GM18502 (cell line): ENCODE measurements at regions not wholly inside any gene's neighbourhood (a gene's known extent, or its start where the extent isn't known, plus 50 kb on each side); places are given as distances from the start of the nearest gene placed in this dataset.
A peak's percentile ranks its signal among the peaks of the same experiment; 100 is the strongest.
"Not testable (repeated sequence)": the region's sequence is repeated elsewhere in the genome, so short reads cannot be mapped to it uniquely, and the experiment has no call there.

Source experiments
- ATAC-seq: cut with Tn5 transposase; IDR thresholded peaks from one replicate; pipeline ENCODE4 v1.9.1; 2021; ENCODE audit warnings: mild to moderate bottlenecking; ENCODE audit not compliant: unreplicated experiment, poor library complexity

DNA sequence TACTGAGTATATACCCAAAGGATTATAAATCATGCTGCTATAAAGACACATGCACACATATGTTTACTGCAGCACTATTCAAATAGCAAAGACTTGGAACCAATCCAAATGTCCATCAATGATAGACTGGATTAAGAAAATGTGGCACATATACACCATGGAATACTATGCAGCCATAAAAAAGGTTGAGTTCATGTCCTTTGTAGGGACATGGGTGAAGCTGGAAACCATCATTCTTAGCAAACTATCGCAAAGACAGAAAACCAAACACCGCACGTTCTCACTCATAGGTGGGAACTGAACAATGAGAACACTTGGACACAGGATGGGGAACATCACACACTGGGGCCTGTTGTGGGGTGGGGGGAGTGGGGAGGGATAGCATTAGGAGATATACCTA, 378.3 kb upstream of the PIK3R1 start:
- ATAC-seq, result not testable (repeated sequence)

- ATAC-seq, result not testable (repeated sequence)
Observed at GRCh38 chr5:67836496-67836895, 379.1 kb upstream of the PIK3R1 start.

DNA sequence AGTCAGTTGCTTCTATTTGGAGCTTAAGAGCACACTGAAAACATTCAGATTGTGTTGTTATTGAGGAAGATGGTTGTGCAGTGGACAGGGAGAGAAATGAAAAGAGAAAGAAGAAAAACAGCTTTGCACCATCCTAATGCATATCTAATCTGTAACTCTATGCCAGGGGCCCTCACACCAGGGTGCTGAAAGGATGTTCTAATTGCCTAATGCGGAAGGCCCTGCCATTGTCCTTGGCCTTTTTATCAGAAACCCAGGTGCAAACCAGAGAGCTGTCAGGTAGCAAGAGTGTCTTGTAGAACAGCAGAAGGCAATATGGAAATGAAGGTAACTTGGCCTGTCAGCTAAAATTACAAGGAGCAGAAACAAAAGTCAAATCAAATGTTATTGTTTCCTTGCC, 384.5 kb upstream of the PIK3R1 start:
- no peak for ATAC-seq

DNA sequence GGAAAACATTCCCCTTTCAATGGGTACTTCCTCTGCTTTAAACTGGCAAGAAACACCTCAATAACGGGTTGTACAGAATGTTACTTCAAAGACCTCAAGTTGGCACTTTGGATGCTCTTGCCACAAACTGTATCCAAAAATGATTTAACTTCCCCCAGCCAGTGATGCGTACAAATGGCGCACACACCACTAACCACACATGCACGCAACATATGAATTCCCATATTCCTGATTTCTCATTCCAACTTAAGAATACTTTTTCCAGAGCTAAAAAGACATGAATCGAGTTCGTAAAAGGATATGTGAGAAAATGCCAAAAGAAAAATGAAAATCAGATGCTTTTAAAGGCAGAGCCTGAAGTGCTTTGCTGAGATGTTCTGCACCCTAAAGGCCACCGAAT, 388.0 kb upstream of the PIK3R1 start:
- ATAC-seq, result no peak

DNA sequence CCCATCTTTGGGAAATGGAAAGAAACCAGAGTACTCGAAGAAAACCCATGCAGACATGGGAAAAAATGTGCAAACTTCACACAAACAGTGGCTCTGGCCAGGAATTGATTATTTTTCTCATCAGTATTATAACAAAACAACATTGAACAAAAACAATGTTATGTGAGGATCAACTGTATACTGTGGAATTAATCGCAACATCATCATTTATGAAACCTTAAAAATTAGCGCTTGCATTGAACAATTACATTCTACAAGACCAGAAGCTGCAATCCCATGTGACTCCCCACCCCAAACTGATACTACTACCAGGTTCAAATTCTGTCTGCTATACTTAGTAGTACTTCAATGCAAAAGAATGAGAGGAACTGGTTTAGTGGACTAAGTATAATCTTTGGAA, 390.7 kb upstream of the PIK3R1 start:
- ATAC-seq, result no peak

DNA sequence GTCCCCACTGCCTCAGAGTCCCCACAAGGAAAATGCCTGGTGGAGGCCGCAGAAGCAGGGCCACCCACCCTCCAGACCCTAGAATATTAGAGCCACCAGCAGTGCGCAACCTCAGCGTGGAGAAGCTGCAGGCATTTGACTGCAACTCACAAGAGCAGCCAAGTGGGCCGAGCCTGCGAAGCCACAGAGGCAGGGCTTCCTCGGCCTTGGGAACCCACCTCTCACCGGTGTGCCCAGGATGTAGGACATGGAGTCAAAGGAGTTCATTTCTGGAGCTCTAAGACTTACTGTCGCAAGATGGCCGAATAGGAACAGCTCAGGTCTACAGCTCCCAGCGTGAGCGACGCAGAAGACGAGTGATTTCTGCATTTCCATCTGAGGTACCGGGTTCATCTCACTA, 397.9 kb upstream of the PIK3R1 start:
- no peak for ATAC-seq

GRCh38 chr5:67816456-67816855, 399.1 kb upstream of the PIK3R1 start:
- ATAC-seq, result no peak

GRCh38 chr5:67815455-67816391, 399.8 kb upstream of the PIK3R1 start:
- ATAC-seq, result no peak

- no peak for ATAC-seq
Observed at GRCh38 chr5:67814569-67815311, 400.8 kb upstream of the PIK3R1 start.

DNA sequence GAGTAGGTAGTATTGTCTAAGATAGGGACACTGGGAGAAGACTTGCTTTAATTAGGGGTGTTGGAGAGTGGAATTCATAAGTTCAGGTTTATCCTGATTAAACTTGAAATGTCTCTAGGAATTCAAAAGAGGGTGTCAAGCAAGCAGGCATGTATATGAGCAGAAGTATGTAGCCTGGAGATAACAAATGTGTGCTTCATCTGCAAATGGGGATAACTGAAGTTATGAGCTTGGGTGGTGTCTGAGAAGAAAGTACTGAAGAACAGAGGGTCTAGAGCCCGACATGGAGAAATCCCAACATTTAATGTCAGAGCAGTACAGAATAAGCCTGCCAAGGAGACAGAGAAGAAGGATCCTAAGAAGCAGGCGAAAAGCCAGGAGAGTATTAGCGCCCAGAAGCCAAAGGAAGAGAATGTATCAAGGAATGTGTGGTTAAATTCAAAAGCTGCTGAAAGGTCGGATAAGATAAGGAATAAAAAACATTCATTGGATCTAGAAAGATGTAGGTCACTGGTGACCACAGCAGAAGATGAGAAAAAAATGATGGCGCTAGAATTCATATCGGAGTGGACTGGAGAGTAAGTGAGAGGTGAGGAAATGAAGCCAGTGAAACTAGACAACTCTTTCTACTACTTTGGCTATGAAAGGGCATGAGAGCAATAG, 401.5 kb upstream of the PIK3R1 start:
- no peak for ATAC-seq

- ATAC-seq, result no peak
Observed at GRCh38 chr5:67809589-67809988, 406.0 kb upstream of the PIK3R1 start.

DNA sequence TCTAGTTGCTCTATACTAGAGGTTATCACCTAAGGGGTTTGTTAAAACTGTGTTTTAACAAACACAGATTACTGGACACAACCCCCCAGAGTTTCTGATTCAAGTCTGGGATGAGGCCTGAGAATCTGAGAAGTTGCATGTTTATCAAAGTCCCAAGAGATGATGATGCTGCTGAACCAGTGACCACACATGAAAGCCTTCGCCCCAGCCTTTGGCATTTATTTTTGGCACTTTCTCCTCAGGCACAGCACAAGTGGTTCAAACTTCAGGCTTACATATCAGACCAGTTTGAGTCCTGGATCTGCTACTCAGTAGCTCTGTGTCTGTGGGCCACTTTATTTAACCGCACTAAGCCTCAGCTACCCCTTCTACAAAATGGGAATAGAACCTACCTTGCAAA, 407.2 kb upstream of the PIK3R1 start:
- no peak for ATAC-seq

DNA sequence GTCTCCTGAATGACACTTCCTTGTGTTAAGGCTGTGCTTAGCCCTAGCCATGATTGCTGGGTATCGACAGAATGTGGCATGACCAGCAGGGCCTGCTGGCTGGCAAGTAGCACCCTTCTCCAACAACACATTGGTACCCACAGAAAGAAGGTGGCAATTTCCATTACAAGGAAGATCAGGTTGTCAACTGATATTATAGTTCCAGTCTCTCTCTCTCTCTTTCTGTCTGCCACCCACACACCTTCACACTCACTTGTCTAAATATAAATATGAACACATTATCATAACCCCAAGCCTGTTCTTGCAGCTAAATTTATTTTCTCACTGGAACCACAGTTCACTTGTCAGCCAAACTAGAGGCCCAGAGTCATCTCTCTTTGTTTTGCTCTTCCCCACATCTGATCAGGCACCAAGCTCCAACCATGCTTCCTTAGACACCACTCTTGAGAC, 408.1 kb upstream of the PIK3R1 start:
- ATAC-seq, result peak; percentile 55

- ATAC-seq, result peak; percentile 7
Observed at GRCh38 chr5:67806654-67807438, 408.7 kb upstream of the PIK3R1 start.

DNA sequence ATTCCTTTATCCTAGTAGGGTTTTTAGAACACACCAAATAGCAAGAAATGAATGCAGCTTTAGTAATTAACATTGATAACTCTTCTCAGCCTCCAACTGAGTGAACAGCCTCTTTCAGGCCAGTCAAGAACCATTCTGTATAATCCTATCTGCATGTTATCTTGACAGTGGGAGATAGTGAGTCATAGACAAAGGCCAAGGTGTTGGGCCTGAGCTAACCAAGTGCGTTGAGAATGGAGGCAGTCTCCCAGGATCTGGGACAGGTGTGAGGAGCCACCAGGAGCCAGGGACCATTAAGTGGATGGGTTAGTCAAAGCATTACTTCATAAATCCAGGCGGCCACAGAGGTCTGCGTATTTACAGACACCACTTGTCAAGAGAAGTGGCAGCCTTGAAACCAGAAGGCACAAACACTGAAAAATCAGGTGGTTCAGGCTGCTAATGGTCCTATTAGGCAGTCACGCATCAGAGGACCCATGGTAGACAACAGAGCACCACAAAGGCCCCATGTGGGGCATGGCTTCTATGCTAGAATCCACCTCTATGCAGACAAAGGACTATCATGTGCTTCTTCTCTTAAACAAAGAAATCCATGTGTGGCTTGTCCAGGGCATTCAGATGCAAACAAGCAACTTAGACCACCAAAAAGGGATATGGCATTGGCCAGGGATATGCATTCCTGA, 409.7 kb upstream of the PIK3R1 start:
- no peak for ATAC-seq

DNA sequence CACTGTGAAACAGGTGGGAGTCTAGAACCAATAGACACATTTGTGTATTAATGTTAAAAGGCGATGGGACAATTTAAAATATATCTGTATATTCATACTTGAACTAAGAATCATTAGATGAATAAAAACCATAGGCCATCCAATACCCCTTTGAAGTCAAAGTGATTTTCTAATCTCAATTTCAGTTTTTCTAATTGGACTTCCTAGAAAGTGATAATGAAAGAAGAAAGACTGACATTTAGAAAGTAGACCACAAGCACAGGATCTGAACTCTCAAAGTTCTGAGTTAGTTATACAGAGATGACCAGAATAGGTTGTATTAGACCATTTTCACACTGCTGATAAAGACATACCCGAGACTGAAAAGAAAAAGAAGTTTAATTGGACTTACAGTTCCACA, 412.8 kb upstream of the PIK3R1 start:
- peak; percentile 62 for ATAC-seq

- no peak for ATAC-seq
Observed at GRCh38 chr5:67799732-67800234, 415.8 kb upstream of the PIK3R1 start.

- not testable (repeated sequence) for ATAC-seq
Observed at GRCh38 chr5:67798470-67798869, 417.1 kb upstream of the PIK3R1 start.

GRCh38 chr5:67795781-67796477, 419.6 kb upstream of the PIK3R1 start:
- no peak for ATAC-seq
